Astrocyte (in vitro differentiated cells and primary cell): ENCODE measurements at regions not wholly inside any gene's neighbourhood (a gene's known extent, or its start where the extent isn't known, plus 50 kb on each side); places are given as distances from the start of the nearest gene placed in this dataset.

Experiments
- EZH2 ChIP-seq: IDR thresholded peaks from 2 replicates; pipeline ENCODE4 v1.6.1; 2012; ENCODE audit warnings: mild to moderate bottlenecking, low read length, inconsistent platforms; ENCODE audit not compliant: insufficient read depth
- TF ChIP-seq, protein P1 (sequence below): IDR thresholded peaks from 2 replicates; pipeline ENCODE4 v1.5.1; 2011; ENCODE audit warnings: low read depth, mild to moderate bottlenecking, inconsistent platforms, low read length, moderate library complexity; ENCODE audit not compliant: insufficient read depth

DNA sequence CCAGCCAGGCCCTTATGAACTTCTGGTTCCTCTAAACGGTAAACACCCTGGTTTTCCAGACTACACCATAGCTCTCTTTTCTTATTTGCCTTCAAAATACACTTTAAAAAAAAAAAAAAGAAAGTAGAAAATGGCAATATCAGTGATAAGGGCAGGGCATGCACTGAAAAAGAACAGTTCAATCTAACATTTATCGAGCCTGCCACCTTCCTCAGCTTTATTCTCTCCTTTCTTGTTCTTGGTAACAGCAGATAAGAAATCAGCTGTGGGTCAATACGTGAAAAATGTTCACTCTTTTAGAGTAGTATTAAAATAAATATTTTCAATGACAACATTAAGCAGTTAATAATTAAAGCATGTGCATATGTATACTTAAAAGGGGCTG lies 83.1 kb upstream of the ZNF648 start:
- TF ChIP-seq, protein P1, sequence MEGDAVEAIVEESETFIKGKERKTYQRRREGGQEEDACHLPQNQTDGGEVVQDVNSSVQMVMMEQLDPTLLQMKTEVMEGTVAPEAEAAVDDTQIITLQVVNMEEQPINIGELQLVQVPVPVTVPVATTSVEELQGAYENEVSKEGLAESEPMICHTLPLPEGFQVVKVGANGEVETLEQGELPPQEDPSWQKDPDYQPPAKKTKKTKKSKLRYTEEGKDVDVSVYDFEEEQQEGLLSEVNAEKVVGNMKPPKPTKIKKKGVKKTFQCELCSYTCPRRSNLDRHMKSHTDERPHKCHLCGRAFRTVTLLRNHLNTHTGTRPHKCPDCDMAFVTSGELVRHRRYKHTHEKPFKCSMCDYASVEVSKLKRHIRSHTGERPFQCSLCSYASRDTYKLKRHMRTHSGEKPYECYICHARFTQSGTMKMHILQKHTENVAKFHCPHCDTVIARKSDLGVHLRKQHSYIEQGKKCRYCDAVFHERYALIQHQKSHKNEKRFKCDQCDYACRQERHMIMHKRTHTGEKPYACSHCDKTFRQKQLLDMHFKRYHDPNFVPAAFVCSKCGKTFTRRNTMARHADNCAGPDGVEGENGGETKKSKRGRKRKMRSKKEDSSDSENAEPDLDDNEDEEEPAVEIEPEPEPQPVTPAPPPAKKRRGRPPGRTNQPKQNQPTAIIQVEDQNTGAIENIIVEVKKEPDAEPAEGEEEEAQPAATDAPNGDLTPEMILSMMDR = no peak
- TF ChIP-seq EZH2 = no peak
